ENCODE measurements at regions not wholly inside any gene's neighbourhood (a gene's known extent, or its start where the extent isn't known, plus 50 kb on each side); places are given as distances from the start of the nearest gene placed in this dataset.

DNA sequence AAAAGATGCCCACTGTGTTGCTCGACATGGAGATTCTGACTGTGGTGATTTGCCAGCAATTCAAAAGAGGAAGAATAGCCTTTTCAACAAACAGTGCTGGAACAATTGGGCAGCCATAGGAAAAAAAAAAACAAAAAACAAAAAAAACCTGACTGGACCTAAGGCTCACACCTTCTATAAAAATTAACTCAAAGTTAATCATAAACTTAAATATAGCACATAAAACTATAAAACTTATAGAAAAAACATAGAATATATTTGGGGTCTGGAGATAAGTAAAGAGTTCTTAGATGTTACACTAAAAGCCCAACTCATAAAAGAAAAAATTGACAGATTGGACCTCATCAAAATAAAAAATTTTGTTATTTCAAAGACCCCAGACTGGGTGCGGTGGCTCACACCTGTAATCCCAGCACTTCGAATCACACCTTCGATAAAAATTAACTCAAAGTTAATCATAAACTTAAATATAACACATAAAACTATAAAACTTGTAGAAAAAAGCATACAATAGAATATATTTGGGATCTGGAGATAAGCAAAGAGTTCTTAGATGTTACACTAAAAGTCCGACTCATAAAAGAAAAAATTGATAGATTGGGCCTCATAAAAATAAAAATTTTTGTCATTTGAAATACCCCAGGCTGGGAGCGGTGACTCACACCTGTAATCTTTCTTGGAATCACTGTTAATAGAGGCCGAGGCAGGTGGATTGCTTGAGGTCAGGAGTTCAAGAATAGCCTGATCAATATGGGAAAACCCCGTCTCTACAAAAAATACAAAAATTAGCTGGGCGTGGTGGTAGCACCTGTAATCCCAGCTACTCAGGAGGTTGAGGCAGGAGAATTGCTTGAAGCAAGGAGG is 115.6 kb upstream of the FAM83B start:
- TF ChIP-seq EZH2 (IDR thresholded peaks at IDR 0.05; ENCODE audit: borderline replicate concordance, low read depth, low read length, severe bottlenecking) = no peak
- TF ChIP-seq, protein P1, sequence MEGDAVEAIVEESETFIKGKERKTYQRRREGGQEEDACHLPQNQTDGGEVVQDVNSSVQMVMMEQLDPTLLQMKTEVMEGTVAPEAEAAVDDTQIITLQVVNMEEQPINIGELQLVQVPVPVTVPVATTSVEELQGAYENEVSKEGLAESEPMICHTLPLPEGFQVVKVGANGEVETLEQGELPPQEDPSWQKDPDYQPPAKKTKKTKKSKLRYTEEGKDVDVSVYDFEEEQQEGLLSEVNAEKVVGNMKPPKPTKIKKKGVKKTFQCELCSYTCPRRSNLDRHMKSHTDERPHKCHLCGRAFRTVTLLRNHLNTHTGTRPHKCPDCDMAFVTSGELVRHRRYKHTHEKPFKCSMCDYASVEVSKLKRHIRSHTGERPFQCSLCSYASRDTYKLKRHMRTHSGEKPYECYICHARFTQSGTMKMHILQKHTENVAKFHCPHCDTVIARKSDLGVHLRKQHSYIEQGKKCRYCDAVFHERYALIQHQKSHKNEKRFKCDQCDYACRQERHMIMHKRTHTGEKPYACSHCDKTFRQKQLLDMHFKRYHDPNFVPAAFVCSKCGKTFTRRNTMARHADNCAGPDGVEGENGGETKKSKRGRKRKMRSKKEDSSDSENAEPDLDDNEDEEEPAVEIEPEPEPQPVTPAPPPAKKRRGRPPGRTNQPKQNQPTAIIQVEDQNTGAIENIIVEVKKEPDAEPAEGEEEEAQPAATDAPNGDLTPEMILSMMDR (IDR thresholded peaks at IDR 0.05; ENCODE audit: borderline replicate concordance, extremely low read depth, low read length, poor library complexity, severe bottlenecking) = no peak
- Histone ChIP-seq H3K4me2 (ENCODE audit: insufficient read depth, low read length) (no peak overlapping the region), H3K27me3 (ENCODE audit: insufficient read depth, low read length, poor library complexity) (no peaks in the 10 kb centered on the region), H2AFZ (ENCODE audit: low read depth, low read length) (no peak overlapping the region), H3K9me3 (ENCODE audit: insufficient read depth, low read length, severe bottlenecking) (no peaks in the 10 kb centered on the region), H3K36me3 (ENCODE audit: insufficient read depth, low read length) (no peaks in the 10 kb centered on the region), H3K27ac (ENCODE audit: low read length) (no peak overlapping the region), H3K4me3 (ENCODE audit: low read depth in 1 of 2, low read length in 2 of 2) (no peak overlapping the region), H3K79me2 (ENCODE audit: insufficient read depth, low read length) (no peaks in the 10 kb centered on the region), H3K4me1 (ENCODE audit: insufficient read depth, low read length) (no peaks in the 10 kb centered on the region), H3K9ac (ENCODE audit: low read depth, low read length) (no peak overlapping the region), H4K20me1 (ENCODE audit: insufficient read depth, low read length) (no peaks in the 10 kb centered on the region)
- ATAC-seq (ENCODE audit: insufficient read depth, low read depth) (no peak), DNase-seq (no peak)

- peak; percentile 18 for DNase-seq
- Histone ChIP-seq H4K20me1 (ENCODE audit: insufficient read depth, low read length) (no peaks in the 10 kb centered on the region), H3K4me1 (ENCODE audit: insufficient read depth, low read length) (no peaks in the 10 kb centered on the region), H3K27me3 (ENCODE audit: insufficient read depth, low read length, poor library complexity) (no peaks in the 10 kb centered on the region), H3K4me3 (ENCODE audit: low read depth in 1 of 2, low read length in 2 of 2) (no peak overlapping the region), H2AFZ (ENCODE audit: low read depth, low read length) (no peak overlapping the region), H3K79me2 (ENCODE audit: insufficient read depth, low read length) (no peaks in the 10 kb centered on the region), H3K4me2 (ENCODE audit: insufficient read depth, low read length) (no peak overlapping the region), H3K9me3 (ENCODE audit: insufficient read depth, low read length, severe bottlenecking) (no peaks in the 10 kb centered on the region), H3K27ac (ENCODE audit: low read length) (no peak overlapping the region), H3K9ac (ENCODE audit: low read depth, low read length) (no peak overlapping the region), H3K36me3 (ENCODE audit: insufficient read depth, low read length) (no peaks in the 10 kb centered on the region)
- TF ChIP-seq EZH2 (IDR thresholded peaks at IDR 0.05; ENCODE audit: borderline replicate concordance, low read depth, low read length, severe bottlenecking) = no peak
- TF ChIP-seq, protein P1 (IDR thresholded peaks at IDR 0.05; ENCODE audit: borderline replicate concordance, extremely low read depth, low read length, poor library complexity, severe bottlenecking) = peak; percentile 49
- ATAC-seq (ENCODE audit: insufficient read depth, low read depth) = peak; percentile 33; the same call in 1 of the 3 replicates
Measured at GRCh38 chr6:54737247-54737646, 109.3 kb upstream of the FAM83B start.

DNA sequence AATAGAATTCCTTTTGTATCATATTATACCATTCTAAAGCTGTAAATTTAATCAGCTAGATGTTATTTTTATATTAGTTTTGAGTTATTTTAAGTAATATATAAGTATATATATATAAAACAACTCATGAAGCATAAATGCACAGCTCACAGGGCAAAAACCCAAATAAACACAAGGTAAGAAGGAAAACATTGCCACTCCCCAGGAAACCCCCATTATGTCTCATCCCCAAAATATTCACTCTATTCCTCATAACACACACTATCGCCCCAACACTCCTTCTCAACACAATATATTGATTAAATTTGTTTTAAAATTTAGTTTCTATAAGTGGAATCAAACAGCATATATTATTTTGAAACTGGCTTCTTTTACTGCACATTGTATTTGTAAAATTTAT is 98.6 kb upstream of the FAM83B start:
- Histone ChIP-seq H2AFZ (ENCODE audit: low read depth, low read length) (no peak overlapping the region), H3K9me3 (ENCODE audit: insufficient read depth, low read length, severe bottlenecking) (no peaks in the 10 kb centered on the region), H3K36me3 (ENCODE audit: insufficient read depth, low read length) (no peaks in the 10 kb centered on the region), H3K4me2 (ENCODE audit: insufficient read depth, low read length) (no peak overlapping the region), H3K4me1 (ENCODE audit: insufficient read depth, low read length) (no peaks in the 10 kb centered on the region), H4K20me1 (ENCODE audit: insufficient read depth, low read length) (no peaks in the 10 kb centered on the region), H3K4me3 (ENCODE audit: low read depth in 1 of 2, low read length in 2 of 2) (no peak overlapping the region), H3K9ac (ENCODE audit: low read depth, low read length) (no peak overlapping the region), H3K27me3 (ENCODE audit: insufficient read depth, low read length, poor library complexity) (no peaks in the 10 kb centered on the region), H3K79me2 (ENCODE audit: insufficient read depth, low read length) (no peaks in the 10 kb centered on the region), H3K27ac (ENCODE audit: low read length) (no peak overlapping the region)
- no peak for TF ChIP-seq EZH2 (IDR thresholded peaks at IDR 0.05; ENCODE audit: borderline replicate concordance, low read depth, low read length, severe bottlenecking)
- TF ChIP-seq, protein P1 (IDR thresholded peaks at IDR 0.05; ENCODE audit: borderline replicate concordance, extremely low read depth, low read length, poor library complexity, severe bottlenecking) = no peak
- ATAC-seq (ENCODE audit: insufficient read depth, low read depth) (no peak), DNase-seq (no peak)
